ENCODE measurements at regions not wholly inside any gene's neighbourhood (a gene's known extent, or its start where the extent isn't known, plus 50 kb on each side); places are given as distances from the start of the nearest gene placed in this dataset.

DNA sequence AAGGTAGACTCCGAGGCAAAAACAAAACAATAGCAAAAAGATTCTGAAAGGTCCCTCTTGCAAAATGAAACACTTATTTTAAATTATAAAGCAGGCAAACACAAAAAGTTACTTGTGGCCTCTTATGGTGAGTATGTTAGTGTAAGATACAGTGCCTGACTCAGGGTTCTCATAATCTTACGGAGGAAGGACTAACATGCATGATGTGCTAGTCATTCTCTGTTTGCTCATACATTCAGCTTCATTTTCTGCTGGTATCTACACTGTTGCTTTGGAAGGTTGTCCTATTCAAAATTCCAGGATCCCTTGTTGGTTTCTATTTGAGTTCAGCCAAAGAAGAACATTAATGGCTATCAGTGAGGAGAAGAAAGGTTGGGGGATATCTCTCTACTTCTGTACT is 249.1 kb upstream of the FAM47A start:
- Mint-ChIP-seq H3K4me1 (no peaks in the 10 kb centered on the region), H3K27ac (no peak overlapping the region), H3K36me3 (no peaks in the 10 kb centered on the region), H3K27me3 (ENCODE audit: low read depth in 2 of 2) (no peaks in the 10 kb centered on the region), H3K9me3 (peaks cover 0 to 3% of the 10 kb centered on the region in 2 donors), H3K4me3 (no peak overlapping the region)
- no peak overlapping the region for H3K27ac ChIP-seq (ENCODE audit: low read length)
- H3K4me3 ChIP-seq (ENCODE audit: low read length), result no peak overlapping the region
- H3K9me3 ChIP-seq (ENCODE audit: control insufficient read depth, insufficient read depth, low read length), result no peaks in the 10 kb centered on the region
- no peaks in the 10 kb centered on the region for H3K27me3 ChIP-seq (ENCODE audit: control insufficient read depth, insufficient read depth, low read length)
- H3K4me1 ChIP-seq (ENCODE audit: control insufficient read depth, insufficient read depth, low read length), result no peaks in the 10 kb centered on the region
- TF ChIP-seq, protein P1, sequence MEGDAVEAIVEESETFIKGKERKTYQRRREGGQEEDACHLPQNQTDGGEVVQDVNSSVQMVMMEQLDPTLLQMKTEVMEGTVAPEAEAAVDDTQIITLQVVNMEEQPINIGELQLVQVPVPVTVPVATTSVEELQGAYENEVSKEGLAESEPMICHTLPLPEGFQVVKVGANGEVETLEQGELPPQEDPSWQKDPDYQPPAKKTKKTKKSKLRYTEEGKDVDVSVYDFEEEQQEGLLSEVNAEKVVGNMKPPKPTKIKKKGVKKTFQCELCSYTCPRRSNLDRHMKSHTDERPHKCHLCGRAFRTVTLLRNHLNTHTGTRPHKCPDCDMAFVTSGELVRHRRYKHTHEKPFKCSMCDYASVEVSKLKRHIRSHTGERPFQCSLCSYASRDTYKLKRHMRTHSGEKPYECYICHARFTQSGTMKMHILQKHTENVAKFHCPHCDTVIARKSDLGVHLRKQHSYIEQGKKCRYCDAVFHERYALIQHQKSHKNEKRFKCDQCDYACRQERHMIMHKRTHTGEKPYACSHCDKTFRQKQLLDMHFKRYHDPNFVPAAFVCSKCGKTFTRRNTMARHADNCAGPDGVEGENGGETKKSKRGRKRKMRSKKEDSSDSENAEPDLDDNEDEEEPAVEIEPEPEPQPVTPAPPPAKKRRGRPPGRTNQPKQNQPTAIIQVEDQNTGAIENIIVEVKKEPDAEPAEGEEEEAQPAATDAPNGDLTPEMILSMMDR (IDR thresholded peaks at IDR 0.05), result no peak
- no peaks in the 10 kb centered on the region for H3K36me3 ChIP-seq (ENCODE audit: control insufficient read depth, insufficient read depth, low read length)
- DNase-seq, result no peak
- 60% methylated on average over 1 of the region's 2 CpGs for WGBS (ENCODE audit: insufficient coverage)
- ATAC-seq, result no peak
- intact Hi-C loops (cut with micrococcal nuclease), result no loop called here

DNA sequence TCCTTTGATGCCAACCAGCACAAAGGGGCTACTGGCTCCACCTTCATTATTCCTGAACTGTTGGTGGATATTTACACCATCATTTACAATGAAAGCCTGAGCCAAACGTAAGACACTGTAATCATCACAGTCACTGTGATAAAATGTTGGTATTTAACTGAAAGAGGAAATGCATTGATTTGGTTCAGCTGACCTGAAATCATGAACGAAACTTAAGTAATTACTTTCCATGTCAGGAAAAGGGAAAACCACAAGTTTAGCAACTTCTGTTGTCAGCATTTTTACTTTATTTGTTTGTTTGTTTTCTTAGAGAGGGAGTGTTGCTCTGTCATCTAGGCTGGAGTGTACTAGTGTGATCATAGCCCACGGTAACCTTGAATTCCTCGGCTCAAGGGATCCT is 247.8 kb upstream of the FAM47A start:
- Mint-ChIP-seq H3K27me3 (ENCODE audit: low read depth in 2 of 2) (no peaks in the 10 kb centered on the region), H3K4me1 (no peaks in the 10 kb centered on the region), H3K4me3 (no peak overlapping the region), H3K27ac (no peak overlapping the region), H3K9me3 (peaks cover 0 to 2% of the 10 kb centered on the region in 2 donors), H3K36me3 (no peaks in the 10 kb centered on the region)
- no peaks in the 10 kb centered on the region for H3K27me3 ChIP-seq (ENCODE audit: control insufficient read depth, insufficient read depth, low read length)
- no peaks in the 10 kb centered on the region for H3K36me3 ChIP-seq (ENCODE audit: control insufficient read depth, insufficient read depth, low read length)
- intact Hi-C loops (cut with micrococcal nuclease), result no loop called here
- no peak overlapping the region for H3K27ac ChIP-seq (ENCODE audit: low read length)
- WGBS (ENCODE audit: insufficient coverage), result 14% methylated on average over 1 of the region's 4 CpGs
- TF ChIP-seq, protein P1 (IDR thresholded peaks at IDR 0.05), result no peak
- no peaks in the 10 kb centered on the region for H3K9me3 ChIP-seq (ENCODE audit: control insufficient read depth, insufficient read depth, low read length)
- DNase-seq (no peak), ATAC-seq (no peak)
- H3K4me1 ChIP-seq (ENCODE audit: control insufficient read depth, insufficient read depth, low read length), result no peaks in the 10 kb centered on the region
- H3K4me3 ChIP-seq (ENCODE audit: low read length), result no peak overlapping the region

GRCh38 chrX:34377645-34378044 is 245.5 kb upstream of the FAM47A start:
- Histone ChIP-seq H3K27me3 (ENCODE audit: control insufficient read depth, insufficient read depth, low read length) (no peaks in the 10 kb centered on the region), H3K4me3 (ENCODE audit: low read length) (no peak overlapping the region), H3K36me3 (ENCODE audit: control insufficient read depth, insufficient read depth, low read length) (no peaks in the 10 kb centered on the region), H3K9me3 (ENCODE audit: control insufficient read depth, insufficient read depth, low read length) (no peaks in the 10 kb centered on the region), H3K4me1 (ENCODE audit: control insufficient read depth, insufficient read depth, low read length) (no peaks in the 10 kb centered on the region), H3K27ac (ENCODE audit: low read length) (no peak overlapping the region)
- Mint-ChIP-seq H3K4me3 (no peak overlapping the region), H3K9me3 (no peaks in the 10 kb centered on the region), H3K27me3 (ENCODE audit: low read depth in 2 of 2) (no peaks in the 10 kb centered on the region), H3K27ac (no peak overlapping the region), H3K4me1 (no peaks in the 10 kb centered on the region), H3K36me3 (no peaks in the 10 kb centered on the region)
- no CpG with 5 or more reads among the region's 1 CpG for WGBS (ENCODE audit: insufficient coverage)
- DNase-seq (no peak), ATAC-seq (no peak)
- intact Hi-C loops (cut with micrococcal nuclease), result no loop called here
- TF ChIP-seq, protein P1 (IDR thresholded peaks at IDR 0.05), result no peak

GRCh38 chrX:34371754-34372153 is 239.6 kb upstream of the FAM47A start:
- ATAC-seq (no peak), DNase-seq (no peak)
- intact Hi-C loops (cut with micrococcal nuclease), result no loop called here
- peaks cover 0 to 5% of the 10 kb centered on the region in 2 donors for H3K9me3 Mint-ChIP-seq
- no CpG with 5 or more reads among the region's 1 CpG for WGBS (ENCODE audit: insufficient coverage)
- no peak overlapping the region for H3K27ac Mint-ChIP-seq
- Histone ChIP-seq H3K36me3 (ENCODE audit: control insufficient read depth, insufficient read depth, low read length) (no peaks in the 10 kb centered on the region), H3K27ac (ENCODE audit: low read length) (no peak overlapping the region), H3K4me1 (ENCODE audit: control insufficient read depth, insufficient read depth, low read length) (no peaks in the 10 kb centered on the region), H3K27me3 (ENCODE audit: control insufficient read depth, insufficient read depth, low read length) (no peaks in the 10 kb centered on the region), H3K4me3 (ENCODE audit: low read length) (no peak overlapping the region), H3K9me3 (ENCODE audit: control insufficient read depth, insufficient read depth, low read length) (no peaks in the 10 kb centered on the region)
- no peaks in the 10 kb centered on the region for H3K27me3 Mint-ChIP-seq (ENCODE audit: low read depth in 2 of 2)
- H3K36me3 Mint-ChIP-seq, result no peaks in the 10 kb centered on the region
- H3K4me3 Mint-ChIP-seq, result no peak overlapping the region
- TF ChIP-seq, protein P1 (IDR thresholded peaks at IDR 0.05), result no peak
- H3K4me1 Mint-ChIP-seq, result no peaks in the 10 kb centered on the region

Data from natural killer cell (primary cell).